ENCODE measurements at regions not wholly inside any gene's neighbourhood (a gene's known extent, or its start where the extent isn't known, plus 50 kb on each side); places are given as distances from the start of the nearest gene placed in this dataset.
"Not testable (repeated sequence)": the region's sequence is repeated elsewhere in the genome, so short reads cannot be mapped to it uniquely, and the experiment has no call there.

GRCh38 chr7:131843898-131844331 lies 287.5 kb upstream of the PODXL start:
- intact Hi-C loops (cut with DNase I) = no loop called here
- ATAC-seq (ENCODE audit: poor library complexity) = no peak
- no peak for DNase-seq

DNA sequence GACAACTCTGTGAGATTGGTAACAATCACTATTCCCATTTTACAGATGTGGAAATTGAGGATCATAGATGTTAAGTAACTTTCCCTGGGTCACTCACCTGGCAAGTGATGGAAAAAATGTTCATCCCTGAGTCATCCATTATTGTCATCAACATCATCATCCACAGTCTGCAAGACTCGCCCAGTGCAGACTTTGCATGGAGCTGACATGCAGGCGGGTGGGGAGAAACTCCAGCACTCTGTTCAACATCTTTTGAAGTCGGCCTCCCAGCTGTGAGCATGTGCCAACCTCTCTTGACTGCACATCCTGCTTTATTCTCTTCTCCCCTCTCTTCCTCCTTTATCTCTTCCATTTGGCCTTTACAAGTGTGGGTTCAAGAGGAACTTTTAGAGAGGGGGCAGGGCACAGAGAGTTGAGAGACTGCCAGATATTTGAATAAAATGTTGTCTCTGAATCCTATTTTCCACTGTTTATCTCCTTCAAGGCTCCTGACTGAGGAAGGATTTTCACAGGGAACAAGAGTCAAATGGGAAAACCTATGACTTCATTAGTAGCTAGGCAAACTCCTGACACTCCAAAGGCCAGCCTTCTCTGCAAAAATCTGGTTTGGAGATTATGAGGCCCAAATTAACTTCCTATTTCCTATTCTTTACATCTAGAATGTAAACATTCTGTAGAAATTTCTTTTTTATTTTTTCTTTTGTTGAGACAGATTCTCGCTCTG lies 283.7 kb upstream of the PODXL start:
- DNase-seq (no peak), ATAC-seq (ENCODE audit: poor library complexity) (no peak)
- intact Hi-C loops (cut with DNase I) = no loop called here

DNA sequence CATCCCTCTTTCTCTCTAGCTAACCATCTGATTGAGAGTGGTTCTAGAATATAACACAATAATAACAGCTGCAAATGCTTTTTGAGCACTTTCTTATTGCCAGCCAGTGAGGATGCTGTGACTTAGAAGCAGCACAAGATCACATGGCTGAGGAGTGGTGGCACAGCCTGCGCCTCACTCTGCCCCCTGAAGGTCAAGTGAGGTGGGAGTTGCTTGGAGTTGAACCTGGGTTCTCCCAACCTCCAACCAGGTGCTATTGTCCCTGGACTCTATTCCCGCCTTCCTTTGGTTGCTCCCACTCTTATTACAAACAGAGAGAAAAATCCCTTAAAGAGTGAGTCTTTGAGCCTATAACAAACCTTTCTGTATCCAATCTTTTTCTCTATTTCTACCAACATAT lies 280.3 kb upstream of the PODXL start:
- DNase-seq = no peak
- no peak for ATAC-seq (ENCODE audit: poor library complexity)
- intact Hi-C loops (cut with DNase I) = no loop called here

DNA sequence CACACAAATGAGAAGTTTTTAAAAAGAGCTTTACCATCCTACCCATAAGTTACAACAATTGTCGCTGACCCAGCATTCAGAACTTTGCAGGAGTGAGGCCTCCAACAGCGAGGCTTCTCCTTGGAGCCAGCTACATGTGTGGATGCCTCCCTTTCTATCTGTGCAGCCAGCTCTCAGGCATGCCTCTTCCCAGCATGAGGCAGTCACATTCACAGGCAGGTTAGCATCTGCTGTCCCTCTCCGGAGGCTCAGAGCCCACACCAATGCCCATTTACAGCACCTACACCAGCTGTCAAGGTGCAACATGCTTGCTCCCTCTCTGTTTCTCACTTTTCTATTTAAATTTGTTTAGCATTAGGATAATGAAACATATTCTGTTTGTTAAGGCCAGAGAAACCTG lies 278.7 kb upstream of the PODXL start:
- no peak for ATAC-seq (ENCODE audit: poor library complexity)
- intact Hi-C loops (cut with DNase I) = no loop called here

DNA sequence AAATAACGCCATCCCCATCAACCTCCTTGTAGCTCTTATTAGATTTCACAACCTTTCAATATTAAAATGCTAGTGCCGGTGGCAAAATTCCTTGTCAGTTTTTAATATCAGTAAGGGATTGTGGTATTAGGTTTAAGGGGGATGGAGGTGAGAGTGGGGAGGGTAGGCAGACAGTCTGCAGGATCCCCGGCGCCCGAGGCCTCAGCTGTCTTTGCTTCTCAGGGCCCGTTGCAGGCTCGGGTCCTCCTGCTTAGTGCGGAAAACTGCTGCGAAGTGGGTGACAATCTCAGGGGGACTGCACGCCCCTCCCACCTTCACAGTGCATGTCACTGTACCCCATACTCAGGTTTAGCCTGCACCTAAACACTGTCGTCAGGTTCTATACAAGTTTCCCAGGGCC lies 274.3 kb upstream of the PODXL start:
- no peak for ATAC-seq (ENCODE audit: poor library complexity)
- DNase-seq = no peak
- intact Hi-C loops (cut with DNase I) = no loop called here

More for the DNA sequence above, 278.7 kb upstream of the PODXL start:
- DNase-seq = no peak

GRCh38 chr7:131829947-131830558 lies 273.6 kb upstream of the PODXL start:
- ATAC-seq (ENCODE audit: poor library complexity) (no peak), DNase-seq (no peak)
- intact Hi-C loops (cut with DNase I) = no loop called here

DNA sequence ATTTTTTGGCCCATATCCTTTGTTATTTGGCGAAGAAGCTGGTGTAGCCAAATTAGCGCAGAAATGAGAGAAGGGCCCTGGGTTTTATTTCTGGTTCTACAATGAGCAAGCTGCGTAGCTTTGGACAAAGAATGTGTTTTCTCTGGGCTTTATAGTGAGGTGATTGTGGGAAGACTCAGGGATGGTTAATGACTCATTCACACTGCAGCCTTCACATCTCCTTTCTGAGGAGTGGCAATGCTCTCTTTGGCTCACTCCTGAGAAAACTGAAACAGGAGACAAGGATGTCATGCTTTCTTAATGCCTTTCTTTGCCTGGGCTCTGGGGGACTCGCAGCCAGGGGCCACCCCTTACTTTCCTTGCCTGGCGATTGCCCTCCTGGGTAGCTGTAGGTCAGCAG lies 271.0 kb upstream of the PODXL start:
- no peak for DNase-seq
- intact Hi-C loops (cut with DNase I) = no loop called here
- no peak for ATAC-seq (ENCODE audit: poor library complexity)

DNA sequence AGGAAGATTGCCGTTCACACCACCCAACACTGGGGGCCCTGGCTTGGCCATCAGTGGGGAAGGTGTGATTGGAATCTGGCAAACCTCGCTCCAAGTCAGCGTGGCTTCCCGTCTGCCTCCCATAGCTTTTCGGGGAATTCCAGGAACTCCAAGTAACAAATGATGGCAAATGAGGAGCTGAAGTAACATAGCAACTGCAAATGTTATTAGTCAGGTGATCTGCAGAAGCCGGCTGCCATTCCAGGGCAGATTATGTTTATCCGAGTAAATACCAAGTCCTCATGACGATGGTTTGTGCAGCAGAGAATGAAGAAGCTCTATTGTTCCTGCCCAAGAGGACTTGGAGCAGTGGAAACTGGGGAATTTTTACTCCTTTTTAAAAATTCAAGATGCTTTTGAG lies 270.5 kb upstream of the PODXL start:
- ATAC-seq (ENCODE audit: poor library complexity) (no peak), DNase-seq (no peak)
- intact Hi-C loops (cut with DNase I) = no loop called here

DNA sequence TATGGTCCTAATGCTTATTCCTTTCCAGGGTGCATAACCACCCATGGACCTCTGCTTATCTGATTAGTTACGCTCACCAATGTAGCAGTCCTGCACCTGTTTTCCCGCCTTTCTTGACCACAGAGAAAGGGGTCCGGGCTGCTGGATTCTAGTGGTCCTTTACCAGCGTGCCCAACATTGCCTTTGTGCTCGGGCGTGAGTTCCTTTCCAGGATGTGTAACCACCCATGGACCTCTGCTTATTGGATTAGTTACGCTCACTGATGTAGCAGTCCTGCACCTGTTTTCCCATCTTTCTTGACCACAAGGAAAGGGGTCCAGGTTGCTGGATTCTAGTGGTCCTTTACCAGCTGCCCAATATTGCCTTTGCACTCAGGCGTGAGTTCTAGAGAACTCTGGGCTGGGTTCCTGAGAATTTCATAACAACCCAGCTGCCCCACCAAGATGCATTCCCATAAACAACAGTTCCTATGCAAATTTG lies 267.6 kb upstream of the PODXL start:
- ATAC-seq (ENCODE audit: poor library complexity); intact Hi-C loops (cut with DNase I); DNase-seq: not testable (repeated sequence)

GRCh38 chr7:131819891-131820290 lies 263.5 kb upstream of the PODXL start:
- DNase-seq (no peak), ATAC-seq (ENCODE audit: poor library complexity) (no peak)
- intact Hi-C loops (cut with DNase I) = no loop called here

- no peak for ATAC-seq (ENCODE audit: poor library complexity)
- intact Hi-C loops (cut with DNase I) = no loop called here
Observed at GRCh38 chr7:131816391-131817007, 260.1 kb upstream of the PODXL start.

DNA sequence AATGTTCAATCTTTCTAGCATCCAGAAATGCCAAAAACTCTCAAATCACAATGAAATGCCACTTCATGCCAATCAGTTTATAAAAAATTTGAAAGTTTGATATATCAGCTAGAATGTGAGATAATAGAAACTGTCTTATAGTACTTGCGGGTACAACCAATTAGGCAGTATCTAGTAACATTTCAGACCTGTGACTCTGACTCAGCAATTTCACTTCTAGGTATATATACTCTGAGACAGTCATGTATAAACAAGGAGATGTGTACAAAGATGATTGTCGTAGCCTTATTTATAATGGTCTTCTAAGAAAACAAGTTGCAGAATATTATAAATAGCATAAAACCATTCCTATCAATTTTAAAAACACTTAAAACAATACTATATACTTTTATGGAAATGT lies 252.3 kb upstream of the PODXL start:
- ATAC-seq (ENCODE audit: poor library complexity) = no peak
- no peak for DNase-seq
- intact Hi-C loops (cut with DNase I) = no loop called here

More at GRCh38 chr7:131816391-131817007, 260.1 kb upstream of the PODXL start:
- no peak for DNase-seq

DNA sequence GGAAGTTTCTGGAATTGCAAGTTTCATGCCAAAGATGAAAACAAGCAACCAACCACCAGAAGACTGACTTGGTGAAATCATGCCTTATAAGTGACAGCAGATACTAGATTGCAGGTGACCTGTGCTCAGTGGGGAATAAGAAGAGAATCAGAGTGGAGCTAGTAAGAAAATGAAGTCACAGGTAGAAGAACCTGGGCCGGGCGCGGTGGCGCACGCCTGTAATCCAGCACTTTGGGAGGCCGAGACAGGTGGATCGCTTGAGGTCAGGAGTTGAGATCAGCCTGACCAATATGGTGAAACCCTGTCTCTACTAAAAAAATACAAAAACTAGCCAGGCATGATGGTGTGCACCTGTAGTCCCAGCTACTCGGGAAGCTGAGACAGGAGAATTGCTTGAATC lies 251.7 kb upstream of the PODXL start:
- DNase-seq; ATAC-seq (ENCODE audit: poor library complexity); intact Hi-C loops (cut with DNase I): not testable (repeated sequence)

DNA sequence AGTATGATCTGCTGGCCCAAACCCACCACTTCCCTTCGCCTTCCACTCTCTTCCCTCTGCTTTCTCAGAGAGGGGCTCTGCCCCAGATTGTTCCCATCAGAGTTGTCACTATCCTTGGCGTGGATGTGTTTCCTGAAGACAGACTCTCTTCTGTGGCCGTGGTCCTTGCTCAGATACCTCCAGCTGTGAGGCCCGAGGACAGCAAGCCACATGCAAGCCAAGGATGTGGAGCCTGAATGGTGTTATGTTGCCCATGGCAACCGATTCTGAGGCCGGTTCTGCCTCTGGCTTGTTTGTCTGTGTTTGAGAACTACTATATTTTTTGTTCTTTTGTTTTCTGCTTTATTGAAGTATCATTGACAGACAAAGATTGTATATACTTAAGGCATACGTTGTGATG lies 247.4 kb upstream of the PODXL start:
- intact Hi-C loops (cut with DNase I) = no loop called here
- ATAC-seq (ENCODE audit: poor library complexity) (no peak), DNase-seq (no peak)

- DNase-seq (no peak), ATAC-seq (ENCODE audit: poor library complexity) (no peak)
- intact Hi-C loops (cut with DNase I) = no loop called here
Observed at GRCh38 chr7:131802195-131802864, 245.9 kb upstream of the PODXL start.

- ATAC-seq (ENCODE audit: poor library complexity) (no peak), DNase-seq (no peak)
- intact Hi-C loops (cut with DNase I) = no loop called here
Observed at GRCh38 chr7:131800531-131800930, 244.1 kb upstream of the PODXL start.

DNA sequence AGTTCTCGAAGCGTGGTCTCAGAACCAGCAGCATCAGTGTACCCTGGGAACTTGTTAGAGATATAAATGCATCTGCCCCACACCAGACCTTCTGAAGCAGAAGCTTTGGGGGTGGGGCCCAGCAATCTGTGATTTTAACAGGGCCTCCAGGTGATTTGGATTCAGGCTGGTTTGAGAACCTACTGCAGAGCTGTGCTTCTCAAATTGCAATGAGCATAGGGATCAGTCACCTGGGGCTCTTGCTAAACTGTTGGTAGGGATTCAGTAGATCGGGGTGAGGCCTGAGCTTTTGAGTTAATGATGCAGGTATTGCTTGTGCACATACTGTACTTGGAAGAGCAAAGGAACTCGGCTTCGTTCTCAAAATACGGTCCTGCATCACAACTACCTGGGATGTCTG lies 243.6 kb upstream of the PODXL start:
- ATAC-seq (ENCODE audit: poor library complexity) (no peak), DNase-seq (no peak)
- intact Hi-C loops (cut with DNase I) = no loop called here

GRCh38 chr7:131797841-131798240 lies 241.4 kb upstream of the PODXL start:
- ATAC-seq (ENCODE audit: poor library complexity) = no peak
- intact Hi-C loops (cut with DNase I) = no loop called here
- DNase-seq = no peak

GRCh38 chr7:131795400-131795799 lies 239.0 kb upstream of the PODXL start:
- intact Hi-C loops (cut with DNase I) = no loop called here
- DNase-seq = no peak
- ATAC-seq (ENCODE audit: poor library complexity) = no peak

DNA sequence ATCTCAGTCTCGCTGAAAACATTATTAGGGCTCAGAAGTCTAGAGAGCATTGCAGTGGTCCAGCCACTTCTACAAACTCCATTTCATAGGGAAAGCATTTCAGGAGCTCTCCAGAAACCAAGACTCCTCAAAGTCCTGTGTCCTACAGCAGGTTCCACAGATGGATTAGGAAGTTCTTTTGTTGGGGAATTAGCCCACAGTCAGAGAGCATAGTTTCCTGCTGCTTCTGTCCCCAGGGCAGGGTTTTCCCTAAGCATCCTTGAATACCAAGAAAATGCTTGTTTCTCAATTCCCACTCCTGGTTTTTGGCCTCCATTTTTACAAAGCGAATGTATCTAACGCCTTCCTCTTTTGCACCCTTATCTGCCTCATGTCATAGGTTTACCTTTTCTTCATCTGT lies 235.9 kb upstream of the PODXL start:
- ATAC-seq (ENCODE audit: poor library complexity) = no peak
- intact Hi-C loops (cut with DNase I) = no loop called here
- DNase-seq = no peak

Measured in Right ventricle myocardium superior (tissue), 1 donor.